GM18511 (cell line): ENCODE measurements at regions not wholly inside any gene's neighbourhood (a gene's known extent, or its start where the extent isn't known, plus 50 kb on each side); places are given as distances from the start of the nearest gene placed in this dataset.
A peak's percentile ranks its signal among the peaks of the same experiment; 100 is the strongest.

Experiments used
- ATAC-seq: cut with Tn5 transposase; IDR thresholded peaks from one replicate; pipeline ENCODE4 v1.9.1; 2021; ENCODE audit warnings: mild to moderate bottlenecking, moderate library complexity; ENCODE audit not compliant: unreplicated experiment

DNA sequence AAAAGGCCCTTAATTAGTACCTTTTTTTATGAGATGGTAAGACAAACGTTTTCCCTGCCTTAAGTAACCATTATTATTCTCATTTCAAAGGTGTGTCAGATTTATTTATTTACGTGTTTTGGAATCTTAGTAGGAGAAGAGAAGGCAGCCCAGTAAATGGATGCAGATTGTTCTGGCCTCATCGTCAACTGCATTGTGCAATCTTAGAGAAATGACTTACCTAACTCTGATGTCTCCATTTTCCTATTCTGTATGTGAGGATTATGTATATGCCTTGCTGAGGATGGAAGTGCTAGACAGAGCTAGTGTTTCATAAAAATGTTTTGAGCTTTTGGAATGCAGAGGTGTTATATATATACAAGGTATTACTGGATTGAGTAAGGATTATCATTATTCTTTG lies 97.0 kb upstream of the JAG1 start:
- ATAC-seq, result no peak

DNA sequence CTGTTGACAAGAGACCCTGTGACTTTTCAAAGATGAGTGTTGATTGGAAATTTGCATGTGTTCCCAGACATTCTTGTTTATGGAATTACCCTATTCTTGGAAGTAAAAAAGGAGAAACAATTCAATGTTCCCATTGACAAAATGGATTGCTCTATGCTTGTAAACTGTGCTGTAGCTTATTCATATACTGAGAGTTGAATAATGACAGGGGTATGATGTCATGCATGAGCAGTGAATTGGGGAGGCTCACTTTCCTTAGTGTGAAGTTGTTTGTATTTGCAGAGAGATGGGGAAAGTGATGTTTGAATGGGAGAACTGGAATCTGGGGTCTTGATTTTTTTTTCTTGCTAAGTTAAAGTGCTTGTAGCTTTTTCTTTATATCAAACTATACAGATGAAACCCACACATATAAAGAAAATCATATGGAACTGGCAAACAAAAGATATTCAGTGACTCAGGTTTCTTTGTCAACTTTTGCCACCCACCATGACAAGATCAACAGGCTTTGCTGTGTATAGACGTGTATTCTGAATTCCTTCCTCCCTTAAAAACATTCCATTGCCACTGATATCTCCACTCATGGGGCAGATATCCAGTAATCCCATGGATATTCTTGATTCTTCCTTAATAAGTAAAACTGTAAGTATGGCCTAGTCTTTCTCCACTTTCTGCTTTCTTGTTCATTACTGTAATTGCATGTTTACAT lies 97.8 kb upstream of the JAG1 start:
- no peak for ATAC-seq

DNA sequence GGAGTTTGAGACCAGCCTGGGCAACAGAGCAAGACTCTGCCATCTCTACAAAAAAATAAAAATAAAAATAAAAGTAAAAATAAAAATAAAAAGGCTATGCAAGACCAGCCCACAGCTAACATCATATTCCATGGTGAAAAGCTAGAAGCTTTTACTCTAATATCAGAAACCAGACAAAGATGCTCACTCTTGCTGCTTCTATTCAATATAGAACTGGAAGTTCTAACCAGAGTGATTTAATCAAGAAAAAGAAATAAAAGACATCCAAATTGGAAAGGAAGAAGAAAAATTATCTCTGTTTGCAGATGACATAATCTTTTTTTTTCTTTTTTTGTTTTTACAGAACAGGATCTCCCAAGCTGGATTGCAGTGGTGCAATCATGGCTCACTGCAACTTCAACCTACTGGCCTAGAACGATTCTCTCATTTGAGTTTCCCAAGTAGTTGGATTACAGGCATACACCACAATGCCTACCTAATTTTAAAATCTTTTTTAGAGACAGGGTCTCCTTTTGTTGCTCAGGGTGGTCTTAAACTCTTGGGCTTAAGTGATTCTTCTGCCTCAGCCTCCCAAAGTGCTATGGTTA lies 100.7 kb upstream of the JAG1 start:
- no peak for ATAC-seq

DNA sequence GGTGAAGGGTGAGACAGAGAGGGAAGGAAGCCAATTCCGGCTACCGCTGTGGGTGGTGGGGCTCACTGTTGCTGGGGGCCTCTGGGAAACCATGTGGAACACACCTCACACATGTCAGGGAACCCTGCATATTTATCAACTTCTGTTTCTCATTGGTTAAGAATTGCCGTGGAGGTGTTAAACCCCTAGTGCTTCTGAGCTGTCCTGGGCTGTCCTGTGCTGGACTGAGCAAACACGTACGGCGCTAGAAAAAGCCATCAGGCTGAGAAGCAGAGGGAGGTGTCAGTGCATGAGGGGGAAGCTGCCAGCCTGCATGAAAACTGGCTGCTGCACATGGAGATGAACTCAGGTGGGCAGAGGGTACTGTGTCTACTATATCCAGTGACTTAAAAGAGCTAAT lies 103.9 kb upstream of the JAG1 start:
- ATAC-seq, result no peak

DNA sequence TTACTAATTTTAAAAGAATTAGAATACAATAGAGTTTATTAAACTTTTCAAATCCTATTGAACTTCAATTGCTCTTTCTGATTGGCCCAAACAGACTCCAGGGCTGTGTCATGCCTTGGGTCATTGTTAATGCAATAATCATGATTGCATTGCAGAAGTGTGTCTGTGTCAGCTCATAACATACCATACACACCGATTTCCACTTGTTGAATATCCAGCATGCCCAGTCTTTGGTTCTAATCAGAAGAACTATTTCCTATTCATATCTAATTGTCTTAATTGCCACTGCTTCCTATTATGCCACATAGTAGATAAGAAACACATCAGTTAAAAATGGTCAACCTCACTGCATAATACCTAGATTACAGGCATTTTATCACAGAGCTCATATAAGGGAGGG lies 106.1 kb upstream of the JAG1 start:
- ATAC-seq, result no peak

DNA sequence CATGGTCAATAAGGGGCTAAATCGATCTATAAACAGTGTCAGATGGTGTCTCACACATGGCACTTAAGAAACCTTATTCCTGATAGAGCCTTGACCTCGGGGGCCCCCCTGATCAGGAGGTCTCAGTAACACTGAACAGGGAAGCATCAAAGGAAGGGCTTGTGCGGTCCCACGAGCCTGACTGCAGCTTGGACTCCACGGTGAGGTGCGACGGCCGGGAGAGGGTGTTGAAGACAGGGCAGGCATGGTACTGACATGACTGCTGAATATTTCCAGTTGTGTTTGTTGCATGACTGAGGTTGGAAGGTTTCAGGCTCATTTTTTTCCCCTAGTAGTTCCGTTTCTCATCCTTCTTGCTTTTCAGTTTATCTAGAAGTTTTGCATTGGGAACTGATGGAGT lies 107.1 kb upstream of the JAG1 start:
- ATAC-seq, result no peak

DNA sequence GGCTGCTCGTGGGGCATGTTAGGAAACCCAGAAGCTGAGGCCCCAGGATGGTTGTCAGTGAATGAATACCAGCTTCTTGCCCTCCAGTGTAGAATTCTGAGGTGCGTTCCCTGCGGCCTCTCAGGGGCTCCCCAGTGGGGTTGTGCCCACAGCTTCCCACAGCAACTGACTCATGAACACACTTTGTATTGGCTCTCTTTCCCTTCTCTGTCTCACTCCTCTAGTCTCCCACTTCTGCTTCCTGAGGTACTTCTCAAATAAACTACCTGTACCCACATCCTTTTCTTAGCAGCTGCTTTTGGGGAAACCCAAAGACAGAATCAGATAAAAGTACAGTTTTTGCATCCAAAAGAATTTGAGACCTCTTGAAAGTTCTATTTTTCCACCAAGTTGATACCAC lies 107.7 kb upstream of the JAG1 start:
- peak; percentile 73 for ATAC-seq

DNA sequence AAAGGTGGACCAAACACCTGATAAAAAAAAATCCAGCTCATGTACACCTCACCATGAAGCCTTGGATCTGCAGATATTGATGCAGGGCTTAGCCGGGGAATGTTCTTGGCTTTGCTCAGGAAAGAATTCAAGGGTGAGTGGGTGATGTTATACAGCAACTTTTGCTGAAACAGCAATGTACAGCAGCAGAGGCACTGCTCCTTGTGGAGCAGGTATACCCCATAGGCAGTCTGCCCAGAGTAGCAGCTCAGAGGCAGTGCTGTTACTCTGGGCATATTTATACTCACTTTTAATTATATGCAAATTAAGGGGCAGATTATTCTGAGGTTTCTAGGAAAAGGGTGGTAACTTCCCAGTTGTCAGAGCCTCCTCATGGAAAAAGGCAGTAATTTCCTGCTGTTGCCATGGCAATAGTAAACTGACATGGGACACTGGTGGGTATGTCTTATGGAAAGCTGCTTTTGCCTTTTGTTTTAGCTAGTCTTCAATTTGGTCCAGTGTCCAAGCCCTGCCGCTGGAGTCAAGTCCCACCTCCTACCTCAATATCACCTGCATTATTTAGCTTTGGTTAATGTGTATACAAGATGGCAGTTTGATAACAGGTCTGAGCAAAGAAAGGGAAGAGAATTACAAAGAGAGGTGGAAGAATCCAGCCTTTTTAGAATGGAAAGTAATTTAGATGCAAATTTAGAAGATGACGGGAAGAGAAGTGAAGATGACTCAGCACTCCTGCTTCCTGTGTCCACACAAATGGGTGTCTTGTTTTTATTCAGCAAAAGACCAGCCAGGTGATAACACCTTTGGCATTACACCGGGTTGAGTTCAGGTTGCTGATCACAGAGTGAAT lies 110.1 kb upstream of the JAG1 start:
- no peak for ATAC-seq

DNA sequence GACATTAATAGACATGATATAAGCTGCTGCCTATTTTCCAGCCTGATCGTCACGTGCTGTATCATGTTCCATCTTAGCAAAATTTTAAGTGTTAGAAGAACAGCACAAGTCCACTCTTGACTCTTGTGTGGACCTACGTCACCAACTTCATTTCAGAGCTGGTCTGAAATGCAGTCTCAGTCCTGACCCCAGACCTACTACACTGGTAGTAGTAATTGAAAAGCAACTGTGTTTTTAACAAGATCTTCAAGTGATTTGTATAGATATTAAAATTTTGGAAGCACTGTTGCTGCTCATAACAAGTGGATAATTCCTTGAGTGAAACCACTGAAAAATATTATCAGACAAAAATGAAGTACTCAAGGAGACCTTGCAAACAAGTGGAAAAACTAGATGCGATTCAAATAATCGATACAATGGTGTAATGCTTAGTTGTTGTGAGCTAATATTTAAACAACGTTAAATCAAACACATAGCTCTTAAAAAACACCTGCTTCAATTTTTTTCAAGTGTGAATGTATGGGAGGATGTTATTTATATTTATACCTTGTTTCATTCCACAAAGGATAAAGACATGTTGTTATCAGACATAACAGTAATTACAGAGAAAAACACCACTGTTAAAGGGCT lies 110.9 kb upstream of the JAG1 start:
- no peak for ATAC-seq

DNA sequence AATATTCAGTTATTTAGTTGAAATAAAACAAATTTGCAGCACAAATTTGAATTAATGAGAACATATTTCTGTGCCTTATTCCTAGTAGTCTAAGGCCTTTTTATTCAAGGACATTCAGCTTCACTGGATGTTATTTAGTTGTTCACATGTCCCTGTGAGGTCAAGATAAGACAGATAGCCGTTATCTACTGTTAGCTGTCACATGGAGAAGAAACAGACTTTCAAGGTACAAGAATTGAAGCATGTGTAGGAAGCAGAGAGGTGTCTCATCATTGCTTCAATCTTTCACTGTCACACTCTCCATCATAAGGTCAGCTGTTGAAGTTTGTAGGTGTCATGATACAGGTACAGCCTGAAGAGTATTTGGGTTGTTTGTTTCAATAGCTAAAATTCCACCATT lies 112.9 kb upstream of the JAG1 start:
- ATAC-seq, result no peak

DNA sequence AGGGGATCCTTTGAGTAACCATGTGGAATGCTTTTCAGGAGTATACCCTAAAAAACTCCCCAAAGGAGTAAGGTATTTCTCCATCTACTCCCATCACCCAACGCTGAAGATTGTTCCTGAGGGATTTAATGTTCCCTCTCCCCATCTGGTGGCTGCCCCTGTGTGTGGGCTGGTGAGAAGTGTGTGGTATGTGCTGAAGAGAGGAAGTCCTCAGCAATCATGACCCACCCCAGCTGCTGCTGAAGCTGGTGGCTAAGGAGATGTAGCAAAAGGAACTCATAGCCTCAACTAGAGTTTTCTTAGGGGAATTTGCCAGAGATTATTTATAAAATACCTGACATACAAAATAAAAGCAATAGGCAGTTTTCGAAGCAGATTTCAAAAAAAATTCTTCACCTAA lies 114.3 kb upstream of the JAG1 start:
- ATAC-seq, result no peak

DNA sequence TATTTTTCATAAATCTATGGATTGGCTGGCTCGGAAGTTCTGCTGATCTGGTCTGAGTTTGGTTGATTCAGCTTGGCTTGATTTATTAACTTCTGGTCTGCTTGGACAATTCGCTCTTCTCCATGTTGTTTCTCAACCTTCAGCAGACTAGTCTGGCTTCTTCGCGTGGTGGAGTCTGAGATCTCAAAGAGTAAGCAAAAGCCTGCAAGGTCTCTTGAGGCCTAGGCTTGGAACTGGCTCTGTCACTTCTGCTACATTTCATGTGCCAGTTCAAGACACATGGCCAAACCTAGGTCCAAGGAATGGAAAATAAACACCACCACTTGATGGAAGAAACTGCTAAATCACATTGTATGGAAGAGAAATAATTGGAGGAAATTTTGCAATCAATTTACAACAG lies 115.1 kb upstream of the JAG1 start:
- ATAC-seq, result no peak

DNA sequence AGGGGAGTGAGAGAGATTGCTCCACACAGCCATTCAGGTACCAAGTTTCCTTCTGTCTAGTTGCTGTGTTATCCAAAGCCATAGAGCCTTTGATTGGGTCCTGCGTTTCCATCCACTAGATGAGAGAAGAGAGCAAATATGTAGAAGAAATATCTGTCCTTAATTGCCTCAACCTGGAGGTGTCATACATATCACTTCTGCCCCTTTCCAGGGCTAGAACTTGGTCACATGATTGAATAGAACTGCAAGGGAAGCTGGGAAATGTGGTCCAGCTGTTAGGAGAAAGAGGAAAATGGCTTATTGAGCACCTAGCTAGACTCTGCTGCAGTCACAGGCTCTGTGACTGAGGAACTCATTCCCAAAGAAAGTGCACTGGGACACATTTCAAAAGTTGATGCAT lies 115.6 kb upstream of the JAG1 start:
- ATAC-seq, result no peak

DNA sequence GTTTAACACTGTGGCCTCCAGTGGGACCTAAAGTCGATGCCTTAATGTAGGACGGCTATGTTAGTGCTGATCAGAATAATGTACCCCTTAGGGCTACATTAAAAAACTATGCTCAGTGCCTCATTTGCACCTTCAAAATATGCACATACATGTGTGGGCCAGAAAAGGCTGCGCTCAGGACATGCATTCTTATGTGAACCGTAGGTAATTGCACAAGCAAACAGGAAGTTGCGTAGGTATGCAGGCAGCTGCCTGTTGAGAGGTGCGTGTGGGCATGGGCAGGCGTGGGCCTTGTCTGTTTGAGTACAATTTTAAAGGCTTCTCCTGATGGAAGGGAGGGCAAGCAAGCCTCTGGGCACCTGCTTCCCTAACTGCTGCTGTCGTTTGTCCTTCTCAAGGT lies 116.2 kb upstream of the JAG1 start:
- ATAC-seq, result no peak

DNA sequence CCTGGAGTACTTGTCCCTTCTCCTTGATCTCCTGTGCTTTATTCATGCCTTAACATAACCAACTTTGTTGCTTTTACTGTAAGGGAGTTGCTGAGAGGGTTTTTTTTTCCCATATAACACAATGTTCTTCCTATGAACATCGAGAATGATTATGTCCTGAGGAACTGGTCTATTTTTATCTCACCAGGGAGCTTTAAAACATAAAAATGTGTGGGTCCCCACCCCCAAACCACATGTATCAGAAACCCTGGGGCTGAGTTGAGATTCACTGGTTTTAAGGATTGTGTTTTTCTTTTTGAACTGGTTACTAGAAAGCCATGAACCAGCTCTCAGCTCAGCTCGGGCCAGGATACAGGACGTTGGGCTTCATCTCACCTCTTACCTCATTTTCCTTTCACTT lies 118.5 kb upstream of the JAG1 start:
- ATAC-seq, result no peak

DNA sequence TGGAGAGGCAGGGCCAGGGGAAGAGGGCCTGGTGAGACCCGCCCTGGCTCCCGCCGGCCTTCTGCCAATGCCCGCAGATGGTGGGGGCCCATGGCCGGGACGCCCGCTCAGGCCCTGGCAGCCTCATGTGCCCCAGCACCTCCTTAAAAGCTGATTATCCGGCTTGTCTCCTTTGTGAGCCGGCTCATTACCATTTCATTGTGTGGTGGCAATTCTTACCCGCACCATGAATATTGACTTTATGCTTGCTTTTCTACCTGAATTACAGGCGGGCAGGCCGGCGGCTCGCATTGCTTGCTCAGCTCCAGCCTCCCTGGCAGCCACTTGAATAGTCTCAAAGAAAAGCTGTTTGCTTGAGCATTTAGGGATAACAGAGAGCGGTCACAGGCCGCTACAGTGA lies 120.0 kb upstream of the JAG1 start:
- no peak for ATAC-seq

DNA sequence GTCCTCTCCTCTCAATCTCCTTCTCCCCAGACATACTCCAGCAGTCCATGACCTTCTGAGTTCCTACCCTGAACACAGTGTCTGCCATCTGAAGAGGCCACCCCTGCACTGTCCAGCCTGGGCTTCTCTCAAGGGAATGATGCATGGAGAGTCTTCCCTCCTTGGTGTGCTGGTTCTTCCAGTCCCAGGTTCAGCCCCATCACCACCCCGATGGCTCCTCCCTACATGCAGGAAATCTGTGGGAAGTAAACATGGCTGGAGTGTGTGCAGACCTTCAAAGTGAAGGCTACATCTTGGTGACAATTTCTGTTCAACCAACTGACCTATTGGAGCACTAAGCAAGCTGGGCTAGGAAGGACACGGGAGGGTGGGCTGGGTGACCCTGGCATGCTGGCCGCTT lies 121.0 kb upstream of the JAG1 start:
- ATAC-seq, result no peak

DNA sequence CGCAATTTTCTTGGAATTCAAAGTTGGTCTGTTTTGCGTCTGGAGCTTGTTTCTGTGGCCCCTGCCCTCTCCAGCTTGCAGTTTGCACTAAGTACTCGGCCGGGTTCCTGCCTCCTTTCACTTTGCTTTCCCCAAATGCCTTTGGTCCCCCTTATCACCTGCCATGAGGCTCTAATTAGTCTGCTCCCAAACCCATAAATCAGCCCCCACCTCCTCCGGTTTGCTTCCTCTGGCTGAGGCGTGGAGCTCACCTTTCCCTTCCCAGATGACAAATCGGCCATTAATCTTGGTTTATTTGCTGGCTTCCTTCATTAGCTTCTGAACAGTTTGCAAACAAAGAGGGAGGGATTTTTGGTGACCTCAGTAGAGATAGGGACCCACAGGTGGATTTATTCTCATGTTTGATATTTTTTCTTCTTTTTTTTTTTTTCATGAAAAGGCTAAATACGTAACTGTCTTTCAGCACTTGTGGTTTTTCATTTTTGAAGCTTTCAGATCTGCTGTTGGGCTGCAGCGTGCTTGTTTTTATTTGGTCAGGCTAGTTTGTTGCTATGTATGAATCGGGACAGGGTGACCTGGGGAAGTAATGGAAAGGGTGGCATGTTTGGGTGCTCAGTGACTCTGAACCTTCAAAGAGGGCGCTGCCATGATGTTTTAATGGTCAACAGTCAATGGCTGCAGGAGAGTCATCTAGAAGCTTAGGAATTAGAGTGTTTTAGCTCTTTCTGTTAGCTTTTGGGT lies 121.7 kb upstream of the JAG1 start:
- no peak for ATAC-seq

DNA sequence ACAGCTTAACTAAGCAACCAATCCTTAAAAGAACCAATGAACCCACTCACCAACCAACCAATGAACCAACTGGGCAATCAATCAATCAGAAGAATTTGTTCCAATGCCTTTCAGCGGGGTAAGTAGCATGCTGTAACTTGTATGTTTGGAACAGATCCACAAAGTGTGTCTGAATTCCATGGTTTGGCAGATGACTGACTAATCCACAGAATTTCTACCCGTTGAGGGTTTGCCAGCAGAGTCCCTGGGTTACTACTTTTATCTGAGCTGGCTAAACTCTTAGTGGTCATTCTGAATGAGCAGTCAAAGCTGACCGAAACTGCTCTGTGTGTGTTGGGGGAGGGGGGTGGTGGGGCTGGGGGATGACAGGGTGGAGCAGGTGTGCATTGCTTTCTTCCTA lies 125.0 kb upstream of the JAG1 start:
- ATAC-seq, result no peak

DNA sequence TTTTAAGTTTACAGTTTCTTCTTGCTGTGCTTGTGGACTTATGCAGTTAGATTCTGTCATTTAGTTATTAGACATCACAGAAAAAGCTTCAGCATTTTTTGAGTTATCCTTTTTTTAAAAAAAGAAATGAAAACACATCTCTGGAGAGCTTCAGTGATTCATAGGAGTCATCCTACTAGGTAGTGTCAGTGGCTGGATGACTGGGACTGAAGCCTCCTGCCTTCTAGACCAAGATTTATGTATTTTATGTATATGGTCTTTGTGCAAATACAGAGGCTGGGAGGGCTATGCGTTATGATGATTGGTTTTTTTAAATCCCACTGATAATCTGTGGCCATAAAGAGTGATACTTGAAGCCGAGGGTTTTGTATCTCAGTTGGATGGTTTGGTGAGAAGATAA lies 125.9 kb upstream of the JAG1 start:
- ATAC-seq, result no peak

DNA sequence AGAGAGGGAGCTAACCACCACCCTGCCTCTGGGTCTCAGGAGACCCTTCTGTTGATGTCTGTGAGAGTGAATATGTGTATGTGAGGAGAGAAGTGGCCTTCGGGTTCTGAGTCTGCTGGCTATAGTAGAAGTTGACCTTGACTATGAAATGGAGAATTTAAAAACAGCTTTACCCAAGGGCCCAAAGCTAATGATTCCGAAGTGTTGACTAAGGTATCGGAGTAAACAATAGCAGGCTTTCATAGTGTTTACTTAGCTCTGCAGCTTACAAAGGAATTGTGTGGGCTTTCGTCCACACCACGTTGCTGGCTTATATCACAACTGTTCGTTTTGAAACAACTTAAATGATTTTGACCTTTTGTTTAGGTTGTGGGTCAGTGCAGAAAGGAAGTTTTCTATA lies 126.5 kb upstream of the JAG1 start:
- ATAC-seq, result no peak
